Fibroblast of mammary gland (primary cell): ENCODE measurements at regions not wholly inside any gene's neighbourhood (a gene's known extent, or its start where the extent isn't known, plus 50 kb on each side); places are given as distances from the start of the nearest gene placed in this dataset.
"Not testable (repeated sequence)": the region's sequence is repeated elsewhere in the genome, so short reads cannot be mapped to it uniquely, and the experiment has no call there.

Source experiments
- DNase-seq: peaks from one replicate; pipeline ENCODE4 v3.0.0-alpha.2; 2010; ENCODE audit warnings: low read depth
- H3K4me3 ChIP-seq: 2 replicates; pipeline ENCODE4 v1.5.1; 2011; ENCODE audit warnings: low read depth, mild to moderate bottlenecking, low read length, moderate library complexity; ENCODE audit not compliant: control insufficient read depth
- TF ChIP-seq, protein P1 (sequence below): conservative IDR thresholded peaks from 2 replicates; pipeline ENCODE4 v1.5.1; 2011; ENCODE audit warnings: low read depth, low read length, inconsistent platforms; ENCODE audit not compliant: control insufficient read depth, insufficient read depth

- peak; percentile 96 for DNase-seq
- TF ChIP-seq, protein P1, sequence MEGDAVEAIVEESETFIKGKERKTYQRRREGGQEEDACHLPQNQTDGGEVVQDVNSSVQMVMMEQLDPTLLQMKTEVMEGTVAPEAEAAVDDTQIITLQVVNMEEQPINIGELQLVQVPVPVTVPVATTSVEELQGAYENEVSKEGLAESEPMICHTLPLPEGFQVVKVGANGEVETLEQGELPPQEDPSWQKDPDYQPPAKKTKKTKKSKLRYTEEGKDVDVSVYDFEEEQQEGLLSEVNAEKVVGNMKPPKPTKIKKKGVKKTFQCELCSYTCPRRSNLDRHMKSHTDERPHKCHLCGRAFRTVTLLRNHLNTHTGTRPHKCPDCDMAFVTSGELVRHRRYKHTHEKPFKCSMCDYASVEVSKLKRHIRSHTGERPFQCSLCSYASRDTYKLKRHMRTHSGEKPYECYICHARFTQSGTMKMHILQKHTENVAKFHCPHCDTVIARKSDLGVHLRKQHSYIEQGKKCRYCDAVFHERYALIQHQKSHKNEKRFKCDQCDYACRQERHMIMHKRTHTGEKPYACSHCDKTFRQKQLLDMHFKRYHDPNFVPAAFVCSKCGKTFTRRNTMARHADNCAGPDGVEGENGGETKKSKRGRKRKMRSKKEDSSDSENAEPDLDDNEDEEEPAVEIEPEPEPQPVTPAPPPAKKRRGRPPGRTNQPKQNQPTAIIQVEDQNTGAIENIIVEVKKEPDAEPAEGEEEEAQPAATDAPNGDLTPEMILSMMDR, result peak; percentile 11
- H3K4me3 ChIP-seq, result no peak overlapping the region
Measured at GRCh38 chr2:215830304-215830703, 183.0 kb downstream of the MREG start.

- TF ChIP-seq, protein P1, result no peak
- DNase-seq, result no peak
- H3K4me3 ChIP-seq, result no peak overlapping the region
Measured at GRCh38 chr2:215829261-215829660, 184.1 kb downstream of the MREG start.

GRCh38 chr2:215828528-215829184 lies 184.7 kb downstream of the MREG start:
- TF ChIP-seq, protein P1, result peak; percentile 80
- no peak overlapping the region for H3K4me3 ChIP-seq
- peak; percentile 82 for DNase-seq

- no peak overlapping the region for H3K4me3 ChIP-seq
- DNase-seq, result peak; percentile 53
Measured at GRCh38 chr2:215826838-215827441, 186.4 kb downstream of the MREG start.

GRCh38 chr2:215826376-215826775 lies 187.0 kb downstream of the MREG start:
- no peak overlapping the region for H3K4me3 ChIP-seq
- DNase-seq, result no peak
- TF ChIP-seq, protein P1, result no peak

More at GRCh38 chr2:215826838-215827441, 186.4 kb downstream of the MREG start:
- TF ChIP-seq, protein P1, result peak; percentile 22

GRCh38 chr2:215825707-215826106 lies 187.6 kb downstream of the MREG start:
- TF ChIP-seq, protein P1, result no peak
- peak; percentile 62 for DNase-seq
- H3K4me3 ChIP-seq, result no peak overlapping the region

GRCh38 chr2:215821298-215821697 lies 192.1 kb downstream of the MREG start:
- H3K4me3 ChIP-seq, DNase-seq: not testable (repeated sequence)

GRCh38 chr2:215819713-215820112 lies 193.6 kb downstream of the MREG start:
- not testable (repeated sequence) for H3K4me3 ChIP-seq

More at GRCh38 chr2:215819713-215820112, 193.6 kb downstream of the MREG start:
- DNase-seq, result not testable (repeated sequence)
